Fibroblast of lung (primary cell): ENCODE measurements at regions not wholly inside any gene's neighbourhood (a gene's known extent, or its start where the extent isn't known, plus 50 kb on each side); places are given as distances from the start of the nearest gene placed in this dataset.

Source experiments
- CTCF ChIP-seq, 2 donors: IDR thresholded peaks in 1 of 2; conservative IDR thresholded peaks in 1 of 2; 1 replicate in 1 of 2; 2 replicates in 1 of 2; pipeline ENCODE4 v1.5.1; 2011 to 2012; ENCODE audit warnings: low read length in 2 of 2, control low read depth in 1 of 2, inconsistent platforms in 1 of 2, low read depth in 1 of 2, mild to moderate bottlenecking in 1 of 2
- EZH2 ChIP-seq: IDR thresholded peaks from 2 replicates; pipeline ENCODE4 v1.5.1; 2012; ENCODE audit warnings: low read length, control low read depth, mild to moderate bottlenecking; ENCODE audit errors: missing control alignments

GRCh38 chr4:3375688-3376087 is 66.1 kb upstream of the HGFAC start:
- TF ChIP-seq CTCF (conservative IDR thresholded peaks at IDR 0.05 in 1 of 2, IDR thresholded peaks at IDR 0.05 in 1 of 2; ENCODE audit: low read depth in 1 of 2, low read length in 2 of 2) (no peak), EZH2 (no peak)
